IPS-NIHi11 (cell line): ENCODE measurements at regions not wholly inside any gene's neighbourhood (a gene's known extent, or its start where the extent isn't known, plus 50 kb on each side); places are given as distances from the start of the nearest gene placed in this dataset.

Source experiments
- DNase-seq: peaks from one replicate; pipeline ENCODE4 v3.0.0; 2012; ENCODE audit warnings: mixed read lengths, low spot score

- no peak for DNase-seq
Observed at GRCh38 chr4:81667539-81667938, 195.8 kb upstream of the RASGEF1B start.

DNA sequence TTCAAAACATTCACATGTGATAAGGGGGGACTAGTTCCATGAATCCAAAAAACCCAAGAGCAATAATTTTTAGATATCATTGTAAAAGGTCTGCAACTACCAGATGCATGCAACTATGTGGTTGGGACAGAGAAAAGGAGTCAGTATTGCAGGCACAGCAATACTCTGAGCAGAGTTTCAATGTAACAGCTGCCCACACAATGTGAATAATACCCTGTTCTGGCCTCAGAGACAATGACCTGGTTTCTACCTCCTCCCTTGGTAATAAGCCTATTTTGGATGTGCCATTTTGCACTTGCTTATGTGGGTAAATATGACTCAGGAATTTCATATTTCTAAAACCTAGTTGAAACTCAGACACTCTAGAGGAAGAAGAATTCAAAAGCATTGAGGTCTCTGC is 194.8 kb upstream of the RASGEF1B start:
- DNase-seq, result no peak

GRCh38 chr4:81665649-81666048 is 193.9 kb upstream of the RASGEF1B start:
- no peak for DNase-seq

- no peak for DNase-seq
Observed at GRCh38 chr4:81665045-81665444, 193.3 kb upstream of the RASGEF1B start.

DNA sequence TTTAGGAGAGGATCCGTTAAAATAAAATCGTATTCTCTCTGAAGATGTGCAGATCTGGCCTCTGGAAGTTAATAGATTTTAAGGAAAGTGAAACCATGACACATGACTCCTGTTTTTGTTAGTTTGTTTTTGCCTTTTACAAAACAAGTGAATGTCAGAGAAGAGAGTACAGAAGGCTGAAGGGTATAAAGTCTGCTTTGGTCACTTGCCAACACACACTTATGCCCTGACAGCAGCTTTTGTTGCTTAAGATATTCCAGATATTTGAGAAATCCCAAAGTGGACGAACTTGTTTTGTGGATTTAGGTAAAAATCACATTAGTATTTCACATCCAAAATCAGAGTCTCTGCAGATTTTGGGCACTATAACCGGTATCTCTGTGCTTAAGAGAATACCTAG is 192.4 kb upstream of the RASGEF1B start:
- no peak for DNase-seq

DNA sequence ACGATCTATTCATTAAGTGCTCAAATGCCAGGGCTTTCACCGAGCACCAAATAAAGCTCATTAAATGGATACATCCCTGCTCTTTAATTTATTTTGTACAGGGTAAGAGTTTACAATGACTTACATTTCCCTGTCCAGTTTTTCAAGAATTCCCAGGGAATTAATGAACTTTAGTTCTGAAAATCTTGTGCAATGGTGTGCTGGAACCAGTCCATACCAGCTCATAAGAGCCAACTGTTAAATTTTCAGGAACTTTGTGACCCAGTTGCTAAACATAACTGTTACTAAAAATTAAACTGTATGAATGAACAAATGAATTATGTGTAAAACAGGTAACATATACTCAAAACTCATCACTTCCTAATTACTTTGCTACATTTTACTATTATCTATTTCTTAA is 191.7 kb upstream of the RASGEF1B start:
- no peak for DNase-seq

- DNase-seq, result no peak
Observed at GRCh38 chr4:81659051-81659450, 187.3 kb upstream of the RASGEF1B start.

GRCh38 chr4:81652069-81652478 is 180.4 kb upstream of the RASGEF1B start:
- peak; percentile 28 for DNase-seq

GRCh38 chr4:81651243-81651899 is 179.7 kb upstream of the RASGEF1B start:
- DNase-seq, result no peak

DNA sequence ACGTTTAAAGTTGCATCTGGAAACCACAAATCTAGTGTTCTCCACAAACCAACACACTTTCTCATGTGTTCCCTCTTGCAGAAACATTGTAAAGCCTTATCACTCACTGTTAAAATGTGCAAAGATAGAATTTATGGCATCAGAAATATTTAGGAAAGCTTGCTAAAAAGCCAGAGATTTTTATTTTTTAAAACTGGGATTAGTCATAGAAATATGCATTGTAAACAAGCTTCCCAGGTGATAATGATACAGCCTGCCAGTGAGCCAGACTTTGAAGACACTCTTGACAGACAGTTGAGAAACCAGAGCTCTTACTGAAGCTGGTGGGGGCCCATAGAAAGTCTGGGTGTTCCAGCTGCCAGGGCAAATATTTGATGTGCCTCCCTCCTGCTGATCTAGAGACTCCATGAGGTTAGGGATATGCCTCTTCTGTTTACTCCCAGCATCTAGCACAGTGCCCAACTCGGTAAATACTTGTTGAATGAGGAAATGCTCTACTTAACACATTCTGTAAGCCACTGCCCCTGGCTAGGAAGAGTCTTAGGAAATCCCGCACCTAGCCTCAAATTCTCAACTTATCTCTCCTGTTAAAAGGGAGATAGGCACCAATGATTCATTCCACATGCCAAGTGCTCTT is 179.0 kb upstream of the RASGEF1B start:
- DNase-seq, result peak; percentile 26

DNA sequence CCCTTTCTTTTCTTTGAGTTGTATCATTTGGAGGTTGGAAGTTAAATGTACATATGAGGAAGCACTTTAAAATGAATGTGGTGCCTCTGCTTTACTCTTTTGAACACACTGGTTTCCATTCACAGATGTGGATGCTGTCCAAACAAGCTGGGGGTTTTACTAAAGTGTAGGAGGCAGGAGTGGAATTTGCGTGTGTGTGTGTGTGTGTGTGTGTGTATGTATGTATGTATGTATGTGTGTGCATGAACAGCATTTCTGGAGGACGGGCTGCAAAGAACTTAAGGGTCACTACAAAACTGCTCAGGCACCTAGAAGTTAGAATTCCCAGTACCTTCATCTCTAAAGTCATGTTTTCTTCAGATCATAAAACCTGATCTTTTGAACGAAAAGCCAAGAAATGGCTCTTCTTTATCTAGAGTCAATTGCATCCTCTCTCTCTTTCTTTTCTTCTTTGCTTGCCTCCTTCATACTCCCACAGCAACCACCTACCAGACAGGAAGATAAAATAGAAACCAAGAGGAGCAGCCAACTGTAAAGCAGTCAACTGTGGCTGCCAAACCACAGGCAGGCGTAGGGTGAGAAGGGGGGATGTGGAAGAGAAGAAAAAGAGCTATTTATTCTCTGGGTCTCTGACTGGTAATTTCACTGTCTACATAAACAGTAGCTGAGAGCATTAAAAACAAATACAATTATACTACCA is 177.0 kb upstream of the RASGEF1B start:
- DNase-seq, result peak; percentile 18

DNA sequence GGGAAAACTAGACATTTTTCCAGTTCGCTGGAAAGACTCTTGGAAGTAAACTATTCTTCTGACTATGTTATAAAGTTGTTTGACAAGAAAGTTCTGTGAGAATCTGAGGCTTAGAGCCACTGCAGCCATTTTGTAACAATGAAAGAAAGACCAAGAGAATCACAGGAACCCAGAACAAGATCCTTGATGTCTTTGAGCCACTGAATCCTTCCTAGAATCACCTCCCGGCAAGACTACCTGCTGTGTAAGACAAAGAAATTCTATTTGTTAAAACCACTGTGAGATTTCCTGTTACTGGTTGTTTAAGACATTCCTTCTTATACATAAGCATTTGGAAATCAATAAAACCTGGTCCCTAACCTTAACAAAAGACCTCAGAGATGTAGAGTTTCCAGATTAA is 175.7 kb upstream of the RASGEF1B start:
- DNase-seq, result peak; percentile 60

DNA sequence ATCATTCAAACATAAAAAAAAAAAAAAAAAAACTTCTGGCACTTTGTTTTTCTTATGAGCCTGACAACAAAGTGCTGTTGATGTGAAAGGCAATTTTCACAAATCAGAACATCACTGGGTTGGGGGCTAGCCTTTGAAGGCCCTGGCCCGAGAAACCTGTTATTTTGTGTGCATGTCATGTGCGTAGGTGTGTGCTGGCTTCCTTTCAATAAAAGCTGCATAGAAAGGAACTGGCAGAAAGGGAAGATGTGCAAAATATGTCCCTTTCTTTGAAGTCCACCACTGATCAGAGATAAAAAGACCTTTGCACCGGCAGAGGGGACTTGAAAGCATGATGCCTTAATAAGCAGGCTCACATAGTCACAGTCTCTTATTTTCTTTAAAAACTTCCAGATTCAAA is 170.8 kb upstream of the RASGEF1B start:
- DNase-seq, result no peak

- no peak for DNase-seq
Observed at GRCh38 chr4:81639248-81639647, 167.5 kb upstream of the RASGEF1B start.

- DNase-seq, result no peak
Observed at GRCh38 chr4:81638698-81639097, 167.0 kb upstream of the RASGEF1B start.

DNA sequence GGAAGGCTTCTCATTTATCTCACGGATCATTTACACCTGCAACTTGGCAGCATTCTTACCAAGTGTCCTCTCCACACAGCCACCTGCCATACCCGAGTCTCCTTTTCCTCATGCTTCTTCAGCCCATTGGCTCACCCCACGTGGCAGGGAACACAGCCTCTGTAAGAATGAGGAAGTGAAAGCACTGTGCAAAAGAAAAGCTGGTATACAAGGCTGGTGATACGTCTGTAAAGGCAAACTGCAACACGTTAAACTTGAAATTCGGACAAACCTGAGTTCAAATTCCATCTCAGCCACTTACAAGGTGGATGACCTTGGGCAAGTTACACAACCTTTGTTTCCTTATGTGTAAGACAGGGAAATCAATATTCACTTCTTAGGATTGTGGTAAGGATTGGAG is 164.0 kb upstream of the RASGEF1B start:
- no peak for DNase-seq

DNA sequence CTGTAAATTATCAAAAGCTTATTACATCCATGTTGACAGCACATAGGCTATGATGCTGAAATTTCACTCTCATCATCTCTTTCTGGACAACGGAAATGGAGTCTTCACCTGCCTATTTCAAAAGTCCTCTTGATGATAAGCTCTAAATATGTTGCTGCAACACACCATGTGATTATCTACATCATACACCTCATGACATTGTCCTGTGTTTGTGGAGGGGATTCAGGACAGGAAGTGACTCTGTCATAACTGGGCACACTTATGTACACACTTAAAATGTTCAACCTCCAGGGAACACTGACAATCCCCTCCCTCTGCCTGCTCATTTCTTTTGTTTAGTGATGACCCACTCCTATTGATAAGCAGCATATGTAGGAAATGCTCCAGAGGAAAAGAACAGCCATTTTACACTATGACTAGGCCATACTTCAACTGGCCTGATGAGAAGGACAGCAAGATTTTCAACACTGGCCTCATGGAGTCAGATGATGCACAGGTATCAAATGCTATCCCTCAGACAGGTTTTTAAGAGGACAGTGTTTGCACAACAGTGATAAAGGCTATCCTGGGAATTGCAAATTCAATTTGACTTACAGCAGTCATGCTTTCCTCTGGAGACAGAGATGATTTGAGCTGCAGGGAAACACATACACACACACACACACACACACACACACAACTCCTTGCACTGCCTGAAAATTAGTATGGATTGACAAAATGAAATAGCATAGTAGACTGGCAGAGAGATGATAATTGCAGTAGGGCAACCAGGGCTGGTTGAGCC is 163.3 kb upstream of the RASGEF1B start:
- DNase-seq, result no peak

DNA sequence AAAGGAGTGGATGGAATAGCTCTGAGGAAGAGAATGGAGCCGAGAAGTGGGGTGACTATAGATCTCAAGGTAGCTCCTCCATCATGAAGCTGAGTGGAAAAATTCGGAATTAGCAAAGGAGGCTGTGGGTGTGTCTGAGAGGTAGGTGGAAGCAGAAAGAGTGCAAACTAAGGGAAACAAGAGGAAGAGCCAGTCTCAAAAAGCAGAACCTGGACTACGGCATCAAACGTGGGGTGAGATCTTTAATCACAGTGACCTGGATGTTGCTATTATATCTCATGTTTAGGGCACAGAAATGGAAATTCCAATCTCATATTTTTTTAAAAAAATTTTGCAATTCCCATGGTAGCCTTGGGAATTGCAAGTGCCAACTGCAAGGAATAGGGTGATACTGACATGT is 162.5 kb upstream of the RASGEF1B start:
- DNase-seq, result no peak

GRCh38 chr4:81632581-81633299 is 161.0 kb upstream of the RASGEF1B start:
- no peak for DNase-seq

GRCh38 chr4:81631958-81632441 is 160.3 kb upstream of the RASGEF1B start:
- peak; percentile 34 for DNase-seq

DNA sequence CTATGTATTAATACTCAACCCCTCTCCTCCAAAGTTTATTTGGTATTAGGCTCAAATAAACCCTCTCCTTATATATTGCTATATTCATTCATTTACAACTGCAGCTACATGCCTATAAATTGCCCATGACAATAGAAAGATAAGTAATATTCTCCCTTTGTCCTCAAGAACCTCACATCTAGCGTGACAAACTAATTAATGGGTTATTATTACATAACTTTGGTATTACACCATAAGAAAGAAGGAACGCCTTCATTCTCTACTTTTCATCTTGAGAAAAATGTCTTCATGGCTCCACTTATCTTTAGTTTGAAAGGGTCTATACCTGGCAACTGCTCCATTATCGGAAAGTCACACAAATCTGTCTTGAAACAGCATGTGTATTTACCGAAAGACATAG is 157.7 kb upstream of the RASGEF1B start:
- DNase-seq, result no peak

GRCh38 chr4:81628489-81628888 is 156.8 kb upstream of the RASGEF1B start:
- DNase-seq, result no peak
